Transverse colon (tissue), 3 donors: ENCODE measurements at regions not wholly inside any gene's neighbourhood (a gene's known extent, or its start where the extent isn't known, plus 50 kb on each side); places are given as distances from the start of the nearest gene placed in this dataset.

Experiments
- EP300 ChIP-seq: sonication (generic); formaldehyde crosslinking; IDR thresholded peaks from one replicate; pipeline ENCODE4 v1.6.1; 2017; ENCODE audit warnings: antibody characterized with exemption, low read depth
- POLR2AphosphoS5 ChIP-seq, 3 donors: sonication (generic); formaldehyde crosslinking; IDR thresholded peaks; one replicate each; pipeline ENCODE4 v1.6.1; 2016; ENCODE audit warnings: antibody characterized with exemption in 3 of 3

DNA sequence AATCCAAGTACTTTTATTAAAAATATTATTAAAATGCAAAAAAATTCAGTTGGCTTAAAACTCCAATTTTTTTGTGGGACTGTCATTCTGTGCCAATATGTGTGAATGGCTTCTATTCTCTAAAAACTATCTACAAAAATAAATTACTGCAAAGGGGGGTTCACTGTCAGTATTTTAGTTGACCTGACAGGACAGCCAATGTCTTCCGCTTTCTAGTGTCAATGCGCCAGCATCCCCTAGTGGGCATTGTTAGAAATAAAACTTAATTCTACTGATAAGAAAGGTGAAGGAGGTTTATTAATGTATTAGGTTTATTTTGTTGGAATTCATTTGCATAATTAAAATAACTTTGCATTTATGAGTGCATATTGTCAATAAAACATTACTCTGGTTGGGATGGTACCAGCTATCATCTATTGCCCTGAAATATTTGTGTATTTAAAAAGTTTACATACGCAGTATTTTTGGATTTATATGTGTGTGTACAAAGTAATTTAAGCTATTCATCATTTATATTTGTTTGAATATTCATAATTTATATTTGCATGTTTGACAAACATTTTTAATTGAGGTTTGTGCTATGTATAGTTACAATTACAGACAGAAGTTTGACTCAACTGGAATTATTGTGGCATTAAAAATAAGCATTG lies 527.2 kb downstream of the FLRT2 start:
- TF ChIP-seq EP300 (no peak), POLR2AphosphoS5 (IDR thresholded peaks at IDR 0.05) (no peak)
